ENCODE measurements at regions not wholly inside any gene's neighbourhood (a gene's known extent, or its start where the extent isn't known, plus 50 kb on each side); places are given as distances from the start of the nearest gene placed in this dataset.

- H3K4me3 ChIP-seq (ENCODE audit: low read depth, low read length) = no peak overlapping the region
- DNase-seq (ENCODE audit: low read depth) = no peak
- TF ChIP-seq CTCF (IDR thresholded peaks at IDR 0.05; ENCODE audit: insufficient read depth, low read depth, low read length, missing control alignments) = no peak
Measured at GRCh38 chr1:168842306-168842705, 113.3 kb upstream of the DPT start.

DNA sequence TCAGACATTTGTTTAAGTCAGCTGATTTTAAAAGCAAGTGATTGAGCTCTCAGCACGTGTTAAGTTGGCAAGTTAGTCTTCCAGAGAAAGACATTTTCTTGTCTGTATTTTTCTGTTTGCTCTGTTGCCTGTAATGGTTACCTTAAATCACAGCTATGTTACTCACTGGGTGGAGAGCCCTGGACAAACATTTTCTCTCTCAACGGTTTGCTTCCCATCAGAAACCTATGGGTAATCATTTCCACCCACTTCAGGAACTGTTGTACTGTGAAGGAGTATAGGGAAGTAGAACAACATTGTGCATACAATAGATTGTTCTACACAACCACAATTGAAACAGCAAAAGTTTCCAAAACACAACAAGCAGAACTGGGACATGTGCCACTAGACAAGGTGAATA is 113.9 kb upstream of the DPT start:
- no peak for DNase-seq (ENCODE audit: low read depth)
- H3K4me3 ChIP-seq (ENCODE audit: low read depth, low read length) = no peak overlapping the region
- TF ChIP-seq CTCF (IDR thresholded peaks at IDR 0.05; ENCODE audit: insufficient read depth, low read depth, low read length, missing control alignments) = no peak

DNA sequence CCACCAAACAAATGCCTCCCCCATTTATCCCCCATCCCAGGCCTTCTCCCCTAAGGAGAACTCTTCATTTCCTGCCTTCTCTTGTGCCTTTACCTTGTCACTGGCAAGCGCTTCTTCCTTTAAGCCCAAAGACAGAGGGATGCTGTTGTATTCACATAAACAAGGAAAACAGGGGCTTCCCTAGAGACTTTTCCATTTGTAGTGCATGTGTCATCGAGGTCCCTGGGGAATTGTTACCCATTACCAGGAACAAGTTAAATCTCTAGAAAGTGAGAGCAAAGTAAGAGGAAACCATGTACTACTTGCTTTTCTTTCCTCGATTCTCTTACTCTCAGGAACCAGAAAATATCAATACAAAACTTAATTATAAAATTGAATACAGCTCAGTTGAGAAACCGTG is 114.4 kb upstream of the DPT start:
- H3K4me3 ChIP-seq (ENCODE audit: low read depth, low read length) = no peak overlapping the region
- no peak for TF ChIP-seq CTCF (IDR thresholded peaks at IDR 0.05; ENCODE audit: insufficient read depth, low read depth, low read length, missing control alignments)
- no peak for DNase-seq (ENCODE audit: low read depth)

DNA sequence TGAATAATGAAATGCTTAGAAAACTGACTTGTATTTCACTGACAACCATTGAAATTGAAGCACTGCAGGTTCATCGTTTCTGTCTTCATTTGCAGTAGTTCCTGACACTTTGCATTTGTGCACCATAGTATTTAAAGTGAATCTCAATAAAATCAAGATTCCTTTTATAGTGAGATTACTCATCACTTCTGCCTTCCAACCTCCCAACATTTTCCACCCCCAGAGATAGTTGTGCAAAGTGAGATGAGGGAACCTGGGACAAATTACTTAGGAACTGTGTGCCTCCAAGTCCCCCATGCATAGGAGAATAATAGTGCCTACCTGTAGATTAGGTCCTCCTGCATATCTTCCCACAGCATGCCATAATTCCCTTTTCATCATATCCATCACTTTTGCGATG is 114.9 kb upstream of the DPT start:
- TF ChIP-seq CTCF (IDR thresholded peaks at IDR 0.05; ENCODE audit: insufficient read depth, low read depth, low read length, missing control alignments) = no peak
- no peak for DNase-seq (ENCODE audit: low read depth)
- no peak overlapping the region for H3K4me3 ChIP-seq (ENCODE audit: low read depth, low read length)

GRCh38 chr1:168845140-168845539 is 116.1 kb upstream of the DPT start:
- no peak overlapping the region for H3K4me3 ChIP-seq (ENCODE audit: low read depth, low read length)
- TF ChIP-seq CTCF (IDR thresholded peaks at IDR 0.05; ENCODE audit: insufficient read depth, low read depth, low read length, missing control alignments) = no peak
- DNase-seq (ENCODE audit: low read depth) = no peak

DNA sequence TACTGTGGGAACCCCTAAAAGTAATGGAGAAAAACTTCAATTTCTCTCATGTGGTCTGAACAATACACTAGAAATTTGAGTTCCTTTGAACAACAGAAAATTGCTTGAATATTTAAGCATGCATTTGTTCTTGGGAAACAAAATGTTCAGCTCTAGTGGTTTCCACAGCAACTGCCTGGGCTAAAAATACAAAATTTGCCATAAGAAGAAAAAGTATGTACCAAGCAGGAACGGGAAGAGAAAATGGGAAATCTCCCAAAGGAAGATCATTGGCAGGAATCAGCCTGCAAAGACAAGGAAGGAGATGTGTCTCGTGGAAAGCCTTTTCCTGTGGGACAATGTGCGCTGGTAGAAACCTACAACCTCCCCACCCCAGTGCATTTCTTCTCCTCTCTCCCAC is 119.0 kb upstream of the DPT start:
- no peak for TF ChIP-seq CTCF (IDR thresholded peaks at IDR 0.05; ENCODE audit: insufficient read depth, low read depth, low read length, missing control alignments)
- DNase-seq (ENCODE audit: low read depth) = no peak

GRCh38 chr1:168861421-168862004 is 132.5 kb upstream of the DPT start:
- DNase-seq (ENCODE audit: low read depth) = no peak
- H3K4me3 ChIP-seq (ENCODE audit: low read depth, low read length) = no peak overlapping the region
- TF ChIP-seq CTCF (IDR thresholded peaks at IDR 0.05; ENCODE audit: insufficient read depth, low read depth, low read length, missing control alignments) = no peak

More for the DNA sequence above, 119.0 kb upstream of the DPT start:
- no peak overlapping the region for H3K4me3 ChIP-seq (ENCODE audit: low read depth, low read length)
